HG03280 (cell line): ENCODE measurements at regions not wholly inside any gene's neighbourhood (a gene's known extent, or its start where the extent isn't known, plus 50 kb on each side); places are given as distances from the start of the nearest gene placed in this dataset.
"Not testable (repeated sequence)": the region's sequence is repeated elsewhere in the genome, so short reads cannot be mapped to it uniquely, and the experiment has no call there.

Experiments
- ATAC-seq: cut with Tn5 transposase; IDR thresholded peaks from one replicate; pipeline ENCODE4 v1.9.1; 2021; ENCODE audit warnings: mild to moderate bottlenecking, moderate library complexity; ENCODE audit not compliant: unreplicated experiment

- ATAC-seq, result no peak
Observed at GRCh38 chr5:86129009-86129408, 488.7 kb upstream of the COX7C start.

DNA sequence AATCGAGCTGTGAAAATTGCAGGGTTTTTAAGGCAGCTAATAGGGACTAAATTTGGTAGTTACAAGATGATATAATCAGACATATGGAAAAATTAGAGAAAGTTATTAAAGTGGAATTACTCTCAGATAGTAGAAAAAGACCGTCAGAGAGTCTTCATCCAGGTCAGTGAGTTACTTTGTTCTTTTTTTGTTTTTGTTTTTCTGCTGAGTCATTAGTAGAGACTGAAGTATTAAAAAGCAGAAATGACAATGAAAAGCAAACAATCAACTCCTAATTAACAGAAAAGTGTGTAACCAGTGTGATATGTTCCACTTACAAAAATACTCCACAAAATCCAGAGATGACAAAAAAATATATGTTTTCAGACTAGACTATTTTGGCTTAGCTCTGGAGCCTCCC is 480.4 kb upstream of the COX7C start:
- ATAC-seq, result no peak

DNA sequence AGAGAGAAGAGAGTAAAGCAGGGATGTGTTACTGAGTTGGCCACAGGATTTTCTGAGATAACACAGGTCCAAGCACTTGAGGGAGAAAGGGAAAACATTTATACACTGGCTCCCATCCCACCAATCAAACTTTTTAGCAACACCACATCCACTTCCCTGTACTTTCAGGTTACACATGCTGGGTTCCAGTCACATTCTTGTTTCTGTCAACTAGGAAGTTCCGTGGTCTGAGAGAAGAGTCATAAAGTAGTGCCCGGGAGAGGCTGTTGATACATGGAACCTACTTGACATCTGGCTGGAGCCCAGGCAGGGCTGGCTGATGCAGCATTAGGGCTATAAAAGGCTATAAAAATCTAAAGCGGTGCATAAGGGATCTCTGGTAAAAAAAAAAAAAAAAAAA is 473.9 kb upstream of the COX7C start:
- no peak for ATAC-seq

- no peak for ATAC-seq
Observed at GRCh38 chr5:86152988-86153560, 464.7 kb upstream of the COX7C start.

- no peak for ATAC-seq
Observed at GRCh38 chr5:86155796-86156195, 461.9 kb upstream of the COX7C start.

GRCh38 chr5:86170194-86170593 is 447.5 kb upstream of the COX7C start:
- no peak for ATAC-seq

GRCh38 chr5:86175224-86175623 is 442.5 kb upstream of the COX7C start:
- ATAC-seq, result peak; percentile 84

DNA sequence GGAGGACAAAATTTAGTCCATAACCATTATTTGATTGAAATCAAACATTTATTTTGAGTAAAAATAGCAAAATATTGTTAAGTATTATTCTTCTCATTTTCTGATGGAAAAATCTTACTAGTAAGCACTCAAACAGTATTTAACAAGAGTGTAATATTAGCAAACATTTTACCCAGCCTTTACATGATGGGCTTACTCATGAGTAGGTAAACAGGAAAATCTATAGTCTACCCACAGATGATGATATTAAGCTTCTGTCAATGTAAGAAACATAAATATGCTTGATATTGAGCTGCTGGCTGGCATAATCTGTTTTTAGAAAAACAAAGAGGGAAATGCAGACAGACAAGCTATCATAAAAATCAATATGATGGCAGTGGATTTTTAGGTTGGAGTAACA is 418.5 kb upstream of the COX7C start:
- ATAC-seq, result no peak

- no peak for ATAC-seq
Observed at GRCh38 chr5:86228147-86228546, 389.6 kb upstream of the COX7C start.

- ATAC-seq, result no peak
Observed at GRCh38 chr5:86232246-86232645, 385.5 kb upstream of the COX7C start.

GRCh38 chr5:86244153-86244552 is 373.6 kb upstream of the COX7C start:
- no peak for ATAC-seq

DNA sequence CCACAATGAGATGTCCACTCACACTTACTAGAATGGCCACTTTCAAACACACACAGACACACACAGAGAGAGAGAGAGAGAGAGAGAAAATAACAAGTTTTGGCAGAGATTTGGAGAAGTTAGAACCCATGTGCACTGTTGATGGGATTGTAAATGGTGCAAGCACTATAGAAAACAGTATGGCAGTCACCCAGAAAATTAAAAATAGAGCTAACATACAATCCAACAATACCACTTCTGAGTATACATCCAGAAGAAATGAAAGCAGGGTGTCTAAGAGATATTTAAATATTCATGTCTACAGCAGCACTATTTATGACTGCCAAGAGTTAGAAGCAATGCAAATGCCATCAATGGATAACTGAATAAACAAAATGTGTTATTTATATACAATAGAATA is 359.9 kb upstream of the COX7C start:
- no peak for ATAC-seq

DNA sequence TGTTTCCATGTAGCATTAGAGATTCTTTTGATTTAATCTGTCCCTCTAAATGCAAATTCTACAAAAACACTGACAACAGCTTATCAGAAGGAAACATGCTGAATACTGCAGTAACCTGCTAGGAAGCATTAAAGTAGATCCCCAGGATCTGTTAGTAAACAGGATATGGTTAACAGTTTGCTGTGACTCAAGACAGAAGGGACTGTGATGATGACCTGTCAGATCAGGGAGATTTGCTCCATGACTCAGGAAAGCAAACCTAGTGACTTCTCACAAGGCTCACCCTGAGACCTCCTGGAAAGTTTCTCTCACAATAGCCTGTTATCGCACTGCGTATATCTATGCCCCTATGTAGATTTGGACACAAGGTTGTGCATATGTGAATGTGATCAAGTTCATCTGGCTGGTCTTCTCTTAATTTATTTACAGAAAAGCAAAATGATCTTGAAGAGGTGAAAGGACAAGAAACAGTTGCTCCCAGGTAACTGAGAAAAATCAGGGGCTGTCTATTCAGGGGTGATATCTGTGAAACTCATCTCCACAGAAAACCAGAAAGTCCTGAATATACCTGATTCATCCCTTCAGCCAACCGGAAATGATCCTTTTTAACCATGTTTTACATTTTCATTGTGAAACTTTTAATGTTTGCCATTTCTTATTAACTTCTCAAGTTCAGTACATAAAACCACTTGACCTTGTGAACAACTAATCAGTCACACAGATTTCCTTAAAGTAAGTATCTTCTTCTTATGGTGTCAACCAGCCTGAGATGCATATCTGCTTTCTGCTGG is 333.1 kb upstream of the COX7C start:
- ATAC-seq, result not testable (repeated sequence)

GRCh38 chr5:86287437-86287836 is 330.3 kb upstream of the COX7C start:
- ATAC-seq, result not testable (repeated sequence)

DNA sequence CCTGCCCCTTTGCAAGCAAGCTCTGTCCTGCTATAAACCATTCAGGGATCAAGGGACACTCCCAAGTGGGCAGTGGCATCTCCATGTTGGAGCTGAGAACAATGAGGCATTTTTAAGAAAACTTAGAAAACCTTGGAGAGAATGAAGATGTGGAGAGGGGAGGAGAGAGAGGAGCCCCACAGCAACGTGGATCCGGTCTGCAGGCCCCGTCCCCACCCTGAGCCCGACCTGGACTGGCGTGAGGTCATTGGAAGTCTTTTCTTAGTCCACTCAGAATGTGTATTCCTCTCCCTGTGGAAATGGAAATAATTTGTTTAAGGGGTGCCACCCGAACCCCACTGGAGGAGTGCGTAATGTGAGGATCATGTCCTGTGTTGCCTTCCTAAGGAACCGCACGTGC is 328.0 kb upstream of the COX7C start:
- ATAC-seq, result not testable (repeated sequence)

DNA sequence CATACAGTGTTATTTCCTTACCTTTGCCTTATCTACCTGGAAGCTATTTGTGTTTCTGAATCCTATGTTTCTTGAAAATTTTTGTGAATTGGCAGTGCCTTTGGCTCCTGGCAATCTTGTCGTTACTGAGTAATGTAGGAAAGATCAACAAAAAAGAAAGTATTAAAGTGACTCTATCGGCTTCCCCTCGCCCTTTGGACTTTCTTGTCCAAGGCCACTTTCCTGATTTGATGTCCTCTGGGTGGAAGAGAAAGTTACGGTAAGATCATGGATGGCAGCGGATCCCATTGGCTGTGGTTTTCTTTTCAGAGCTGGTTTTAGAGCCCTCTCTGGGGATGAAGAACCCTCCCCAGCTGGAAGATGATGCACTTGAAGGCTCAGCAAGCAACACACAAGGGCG is 324.9 kb upstream of the COX7C start:
- ATAC-seq, result not testable (repeated sequence)

DNA sequence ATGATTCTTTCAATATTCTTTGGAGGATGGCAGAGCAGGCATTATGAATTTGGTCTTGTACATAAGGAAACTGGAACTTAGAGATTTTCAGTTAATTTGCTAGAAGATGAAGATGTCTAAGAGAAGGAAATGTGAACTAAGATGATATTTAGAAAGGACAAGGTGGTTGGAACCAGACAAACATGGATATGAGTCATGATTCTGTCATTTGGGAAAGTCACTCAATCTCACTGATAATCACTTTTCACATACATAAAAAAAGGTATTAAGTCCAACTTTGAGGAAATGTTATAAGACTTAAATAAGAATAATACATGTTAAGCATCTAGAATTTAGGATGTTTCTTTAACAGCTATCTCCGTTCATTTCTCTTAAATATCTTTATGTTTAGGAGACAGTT is 315.1 kb upstream of the COX7C start:
- ATAC-seq, result not testable (repeated sequence)

GRCh38 chr5:86305050-86305449 is 312.7 kb upstream of the COX7C start:
- ATAC-seq, result peak; percentile 61

GRCh38 chr5:86314951-86315350 is 302.8 kb upstream of the COX7C start:
- no peak for ATAC-seq

DNA sequence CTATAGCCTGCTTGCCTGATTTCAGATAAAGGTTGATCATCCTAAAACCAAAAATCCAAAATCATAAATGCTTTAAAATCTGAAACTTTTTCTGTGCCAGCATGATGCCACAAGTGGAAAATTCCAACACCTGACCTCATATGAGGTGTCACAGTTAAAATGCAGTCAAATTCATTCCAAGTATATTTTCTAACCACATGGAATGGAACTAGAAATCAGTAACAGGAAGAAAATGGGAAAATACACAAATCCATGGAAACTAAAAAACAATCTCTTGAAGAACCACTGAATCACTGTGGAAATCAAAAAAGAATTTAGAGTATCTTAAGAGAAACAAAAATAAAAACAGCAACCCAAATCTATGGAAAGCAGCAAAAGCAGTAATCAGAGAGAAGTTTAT is 297.5 kb upstream of the COX7C start:
- no peak for ATAC-seq

GRCh38 chr5:86329318-86329717 is 288.4 kb upstream of the COX7C start:
- ATAC-seq, result no peak

DNA sequence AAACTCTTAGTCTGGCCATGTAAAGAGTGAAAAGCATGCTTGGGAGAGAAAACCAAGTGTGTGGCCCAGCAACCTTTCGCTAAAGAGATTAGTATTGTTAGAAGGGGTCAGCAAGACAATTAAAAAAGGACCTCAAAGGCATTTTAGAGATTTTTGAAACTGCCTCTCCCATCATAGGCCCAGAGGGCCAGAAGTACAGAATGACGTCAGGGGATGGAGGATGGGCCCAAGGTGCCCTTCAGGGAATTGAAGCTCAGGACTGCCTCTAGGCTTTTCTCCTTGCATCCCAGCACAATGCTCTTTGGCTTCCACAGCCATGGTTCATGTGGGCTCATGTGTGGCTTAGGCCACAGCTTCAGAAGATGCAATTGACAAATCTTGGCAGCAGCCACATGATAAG is 287.0 kb upstream of the COX7C start:
- no peak for ATAC-seq

GRCh38 chr5:86332851-86333250 is 284.9 kb upstream of the COX7C start:
- no peak for ATAC-seq
